GM19023 (cell line): ENCODE measurements at regions not wholly inside any gene's neighbourhood (a gene's known extent, or its start where the extent isn't known, plus 50 kb on each side); places are given as distances from the start of the nearest gene placed in this dataset.

Experiments
- ATAC-seq: cut with Tn5 transposase; IDR thresholded peaks from one replicate; pipeline ENCODE4 v1.9.1; 2021; ENCODE audit warnings: mild to moderate bottlenecking, moderate library complexity; ENCODE audit not compliant: unreplicated experiment

DNA sequence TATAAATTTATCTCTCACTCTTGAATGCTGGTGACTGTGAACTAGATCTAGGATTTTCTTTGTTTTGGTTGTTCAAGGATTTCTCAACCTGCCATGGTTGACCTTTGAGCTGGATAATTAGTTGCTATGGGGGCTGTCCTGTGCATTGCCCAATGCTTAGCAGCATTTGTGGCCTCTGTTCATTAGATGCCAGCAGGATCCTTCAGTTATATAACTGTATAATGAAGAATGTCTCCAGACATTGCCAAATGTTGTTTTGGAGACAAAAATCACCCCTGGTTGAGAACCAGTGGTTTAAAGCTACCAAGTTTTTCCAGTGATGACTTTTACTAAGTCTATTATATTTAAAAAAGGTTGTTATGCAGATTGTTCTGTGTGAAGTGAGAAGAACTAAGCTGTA, 147.9 kb upstream of the STXBP6 start:
- ATAC-seq: no peak

DNA sequence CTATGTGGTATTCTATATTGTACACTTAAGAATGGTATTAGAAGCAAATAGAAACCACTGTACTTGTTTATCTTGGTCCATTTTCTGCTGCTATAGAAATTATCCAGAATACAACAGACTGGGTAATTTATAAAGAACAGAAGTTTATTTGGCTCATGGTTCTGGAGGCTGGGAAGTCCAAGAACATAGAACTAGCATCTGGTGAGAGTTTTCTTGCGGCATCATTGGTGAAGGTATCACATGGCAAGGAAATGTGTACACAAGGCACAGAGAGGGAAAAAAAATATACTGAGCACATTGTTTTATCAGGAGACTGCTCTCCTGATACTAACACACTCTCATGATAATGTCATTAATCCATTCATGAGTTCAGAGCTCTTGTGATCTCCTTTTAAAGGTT, 130.3 kb upstream of the STXBP6 start:
- no peak for ATAC-seq

DNA sequence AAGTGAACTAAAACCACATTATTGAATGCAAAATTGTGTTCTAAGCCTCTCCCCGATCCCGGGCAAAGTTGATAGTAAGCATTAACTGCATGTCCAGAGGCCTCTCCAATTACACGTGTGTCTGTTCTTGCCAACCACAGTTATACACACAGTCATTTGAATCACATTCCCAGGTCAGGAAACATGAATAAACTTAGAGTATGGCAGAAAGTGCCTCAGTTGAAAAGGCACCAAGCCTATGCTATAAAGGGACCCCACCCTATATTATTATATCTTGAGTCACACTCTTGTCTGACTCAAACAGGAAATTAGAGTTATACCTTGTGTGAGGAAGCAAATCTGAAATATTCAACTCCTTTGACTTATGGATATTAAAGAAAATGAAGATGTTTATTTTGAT, 128.3 kb upstream of the STXBP6 start:
- ATAC-seq: no peak

DNA sequence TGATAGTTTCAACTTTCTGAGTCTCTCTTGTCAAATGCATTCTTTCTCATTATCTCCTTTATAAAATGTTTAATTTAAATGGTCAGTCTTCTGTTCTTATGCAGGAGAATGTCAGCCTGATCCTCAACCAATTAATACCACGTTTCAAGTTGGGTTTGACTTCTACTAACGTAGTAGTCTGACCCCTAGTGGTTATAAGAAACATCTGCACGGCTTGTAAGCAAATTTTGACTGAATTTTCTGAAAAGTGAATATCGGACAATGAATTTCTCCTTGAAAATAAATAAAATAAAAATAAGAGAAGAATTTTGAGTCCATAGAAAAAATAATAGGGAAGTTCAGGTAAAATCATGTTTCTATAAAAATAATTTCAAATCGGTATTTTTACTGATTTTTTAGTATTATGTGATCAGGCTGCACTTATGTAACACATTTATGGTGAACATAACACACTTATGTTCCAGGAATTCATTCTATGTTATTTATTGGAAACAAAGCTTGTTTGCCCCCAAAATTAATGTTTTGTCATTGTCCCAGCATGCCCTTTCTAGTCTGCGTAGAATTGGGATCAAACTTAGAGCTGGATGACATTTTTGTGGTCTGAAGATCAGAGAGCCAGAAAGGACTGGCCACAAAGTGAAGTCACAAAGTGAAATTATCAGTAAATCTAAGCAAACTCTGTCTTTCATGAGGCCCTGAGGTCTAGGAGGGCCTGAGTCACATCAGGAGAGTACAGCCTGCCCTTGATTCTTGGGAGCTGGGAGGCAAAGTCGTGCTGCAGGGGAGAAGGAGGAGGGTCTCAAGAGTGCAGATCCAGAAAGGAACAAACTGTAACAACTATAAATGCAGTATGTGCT, 101.2 kb upstream of the STXBP6 start:
- ATAC-seq: no peak

DNA sequence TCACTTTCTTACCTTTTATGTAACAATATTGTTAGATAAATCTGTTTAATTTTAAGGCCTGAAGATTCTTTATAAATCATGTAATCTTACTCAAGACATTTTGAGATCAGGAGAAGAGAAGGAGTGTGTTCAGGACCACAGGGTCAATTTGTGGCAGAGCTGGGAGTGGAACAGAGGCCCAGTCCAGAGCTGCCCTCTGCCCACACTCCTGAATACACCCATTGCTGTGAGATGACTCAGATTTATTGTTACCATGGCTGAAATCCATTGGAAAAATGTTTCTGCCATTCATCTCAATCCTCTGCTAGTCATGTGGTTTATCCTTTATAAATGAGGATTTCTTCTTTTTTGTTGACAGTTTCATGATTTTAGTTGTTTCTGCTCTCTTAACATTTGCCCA, 100.5 kb upstream of the STXBP6 start:
- ATAC-seq: no peak

DNA sequence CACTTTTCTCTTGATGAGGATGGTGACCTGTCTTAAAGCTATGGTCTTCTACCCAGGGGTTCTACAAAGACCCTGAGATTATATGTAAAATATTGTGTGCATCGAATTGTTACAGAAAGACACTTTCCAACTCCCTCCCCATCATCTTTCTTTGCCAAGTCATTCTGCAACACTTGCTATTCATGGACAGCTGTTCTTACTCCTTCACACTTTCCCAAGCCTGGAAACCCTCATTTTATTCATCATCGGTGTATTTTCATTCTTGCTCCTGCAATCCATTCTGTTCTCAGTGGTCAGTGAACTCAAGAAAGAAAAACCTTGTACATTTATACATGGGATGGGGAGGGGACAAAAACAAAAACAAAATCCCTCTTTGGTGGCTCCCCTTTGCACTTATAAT, 90.5 kb upstream of the STXBP6 start:
- no peak for ATAC-seq

DNA sequence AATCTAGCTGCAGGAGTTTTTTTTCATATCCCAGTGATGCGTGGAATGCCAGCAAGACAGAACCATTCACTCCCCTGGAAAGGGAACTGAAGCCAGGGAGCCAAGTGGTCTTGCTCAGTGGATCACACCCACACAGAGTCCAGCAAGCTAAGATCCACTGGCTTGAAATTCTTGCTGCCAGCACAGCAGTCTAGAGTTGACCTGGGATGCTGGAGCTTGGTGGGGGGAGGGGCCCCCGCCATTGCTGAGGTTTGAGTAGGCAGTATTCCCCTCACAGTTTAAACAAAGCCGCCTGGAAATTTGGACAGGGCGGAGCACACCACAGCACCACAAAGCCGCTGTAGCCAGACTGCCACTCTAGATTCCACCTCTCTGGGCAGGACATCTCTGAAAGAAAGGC, 86.9 kb upstream of the STXBP6 start:
- ATAC-seq: no peak

DNA sequence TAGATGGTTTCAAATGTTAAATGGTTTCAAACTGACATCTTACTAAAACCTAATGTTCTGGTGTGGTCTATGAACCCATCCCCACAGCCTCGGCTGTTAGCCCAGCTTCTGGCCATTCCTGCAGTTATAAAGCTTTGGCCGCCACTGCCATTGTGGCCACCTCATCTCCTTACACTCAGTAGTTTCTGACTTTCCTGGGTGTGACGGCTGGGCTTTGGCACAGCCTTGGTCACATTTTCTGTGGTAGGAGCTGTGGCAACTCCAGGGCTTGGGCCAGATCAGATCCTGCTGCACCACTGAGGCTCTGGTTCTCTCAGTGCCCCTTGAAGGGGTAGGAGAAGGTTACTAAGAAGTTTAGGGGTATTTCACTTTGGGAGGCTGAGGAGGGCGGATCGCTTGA, 84.2 kb upstream of the STXBP6 start:
- no peak for ATAC-seq

DNA sequence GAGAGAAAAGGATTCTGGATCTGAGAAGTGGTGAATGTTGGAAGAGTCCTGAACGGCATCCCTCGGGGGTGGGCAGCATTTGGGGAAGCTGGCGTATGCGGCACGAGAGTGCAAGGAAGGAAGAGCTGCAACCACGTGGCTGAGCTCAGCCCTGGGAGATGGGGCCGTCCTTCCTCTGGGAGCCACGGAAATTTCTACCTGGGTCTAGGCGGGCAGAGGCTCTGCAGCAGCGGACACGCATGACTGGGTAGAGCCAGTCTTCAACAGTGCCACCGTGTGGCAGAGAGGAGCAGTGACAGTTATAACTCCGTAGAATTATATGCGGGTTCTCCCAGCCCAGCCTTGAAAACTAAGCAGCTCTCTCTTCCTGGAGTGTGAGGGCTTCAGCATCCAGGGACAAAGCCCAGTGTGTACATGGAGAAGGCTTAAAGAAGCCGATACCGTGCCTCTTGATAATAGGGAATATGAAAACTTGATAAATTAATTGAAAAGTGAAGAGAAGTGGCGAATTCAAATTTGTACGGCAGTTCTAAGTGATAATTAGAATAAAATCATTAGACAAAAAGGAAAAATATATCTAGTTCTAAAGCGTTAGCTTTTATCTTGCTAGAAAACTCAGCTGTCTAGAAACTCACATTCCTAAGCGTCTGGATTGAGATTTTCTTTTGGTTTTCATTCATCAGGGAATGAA, 82.9 kb upstream of the STXBP6 start:
- ATAC-seq: peak; percentile 91

DNA sequence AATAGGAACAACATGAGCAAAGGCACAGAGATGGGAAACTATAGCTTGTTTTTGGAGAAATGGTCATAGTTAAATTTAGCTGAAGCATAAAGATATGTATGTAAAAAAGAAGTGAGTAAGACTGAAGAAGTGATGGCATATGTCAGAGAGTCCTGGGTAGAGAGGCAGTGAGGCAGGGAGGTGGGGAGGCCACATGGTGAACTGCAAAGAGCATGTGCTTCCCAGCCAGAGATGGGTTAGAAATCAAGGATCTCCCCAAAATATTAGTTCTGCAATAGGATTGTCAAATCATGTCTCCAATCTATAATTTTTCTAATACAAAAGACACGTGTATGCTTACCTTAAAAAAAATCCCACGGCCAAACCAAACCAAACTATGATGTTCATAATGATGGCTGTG, 82.1 kb upstream of the STXBP6 start:
- ATAC-seq: no peak

DNA sequence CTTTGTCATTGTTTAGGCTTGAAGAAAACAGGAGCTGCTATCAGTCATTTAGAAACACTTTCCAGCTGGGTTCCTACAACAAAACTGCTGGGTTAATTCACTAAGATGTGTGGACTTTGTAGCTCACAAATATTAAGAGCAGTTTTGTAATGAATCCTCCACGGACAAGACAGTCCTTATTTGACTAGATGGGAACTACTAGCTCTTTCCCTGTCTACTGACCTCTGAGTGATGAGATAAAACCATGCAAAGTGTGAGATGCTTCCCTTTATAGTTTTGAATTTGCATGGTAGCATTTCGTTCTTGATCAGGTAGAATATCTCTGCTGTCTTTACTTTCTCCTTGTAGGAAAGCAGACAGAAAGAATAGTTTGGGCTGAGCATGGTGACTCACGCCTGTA, 72.9 kb upstream of the STXBP6 start:
- ATAC-seq: peak; percentile 65

DNA sequence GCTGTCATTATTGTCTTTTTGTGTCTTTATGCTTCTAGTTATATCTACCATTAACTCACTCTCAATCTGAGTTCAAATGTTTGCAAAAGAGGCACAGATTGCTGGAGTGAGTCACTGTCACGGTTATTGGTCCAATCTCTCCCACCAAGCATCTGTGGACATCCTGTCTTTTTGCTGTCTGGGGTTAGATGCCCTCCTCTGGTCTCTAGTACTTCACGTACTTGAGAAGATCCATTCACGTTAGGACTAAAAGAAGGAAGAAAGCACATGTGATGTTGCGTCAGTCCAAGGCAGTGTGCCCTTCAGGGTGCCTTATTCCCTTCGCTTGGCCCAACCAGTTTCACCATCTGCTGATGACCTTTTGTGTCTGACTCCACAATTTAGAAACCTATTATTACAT, 72.3 kb upstream of the STXBP6 start:
- no peak for ATAC-seq

DNA sequence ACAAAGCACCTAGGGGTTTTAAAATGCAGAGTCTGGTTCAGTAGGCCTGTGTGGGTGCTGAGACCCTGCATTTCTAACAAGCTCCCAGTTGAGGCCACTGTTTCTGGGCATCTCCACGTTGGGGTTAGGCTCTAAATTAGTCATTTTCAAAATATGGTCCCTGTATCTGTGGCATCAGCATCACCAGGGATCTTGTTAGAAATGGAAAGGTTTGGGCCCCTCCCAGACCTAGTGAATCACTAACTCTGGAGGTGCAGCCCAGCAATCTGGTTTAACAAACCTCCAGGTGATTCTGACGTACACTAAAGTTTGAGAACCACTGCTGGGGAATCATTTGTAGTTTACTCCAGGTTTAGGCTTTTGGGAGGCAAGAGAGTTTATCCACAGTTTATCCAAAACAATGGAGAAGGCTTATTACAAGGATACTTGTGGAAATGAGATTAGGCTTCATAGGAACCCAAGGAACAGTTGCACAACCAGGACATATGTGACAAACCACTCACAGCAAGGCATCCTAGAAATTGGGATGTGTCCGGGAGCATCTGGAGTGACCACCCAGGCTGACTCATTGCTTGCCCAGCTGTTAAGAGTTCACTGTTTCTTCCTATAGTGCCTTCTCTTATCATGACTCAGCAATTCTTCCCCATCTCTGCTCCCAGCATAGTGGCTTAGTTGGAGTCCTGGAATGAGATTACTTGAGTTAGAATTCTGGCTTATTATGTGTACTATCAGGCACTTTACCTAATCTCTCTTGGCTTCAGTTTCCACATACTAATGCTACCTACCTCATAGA, 71.6 kb upstream of the STXBP6 start:
- no peak for ATAC-seq

DNA sequence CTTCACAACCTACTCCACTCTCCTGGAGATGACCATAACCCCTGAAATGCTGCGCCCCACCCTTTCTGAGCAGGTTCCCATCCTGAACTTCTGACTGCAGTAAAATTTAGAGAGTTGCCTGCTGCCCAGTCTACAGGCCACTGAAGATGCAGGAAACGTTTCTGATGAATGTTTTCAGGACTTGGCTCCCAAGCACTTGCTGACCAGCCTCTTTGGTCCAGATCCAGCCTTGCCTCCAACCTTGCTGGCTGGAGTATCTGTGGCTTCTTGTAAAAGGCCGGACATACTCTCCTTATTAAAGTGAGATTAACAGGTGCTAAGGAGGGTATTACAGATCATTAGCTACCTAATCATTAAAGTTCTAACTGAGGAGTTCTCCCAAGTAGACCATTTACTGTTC, 70.3 kb upstream of the STXBP6 start:
- ATAC-seq: no peak

DNA sequence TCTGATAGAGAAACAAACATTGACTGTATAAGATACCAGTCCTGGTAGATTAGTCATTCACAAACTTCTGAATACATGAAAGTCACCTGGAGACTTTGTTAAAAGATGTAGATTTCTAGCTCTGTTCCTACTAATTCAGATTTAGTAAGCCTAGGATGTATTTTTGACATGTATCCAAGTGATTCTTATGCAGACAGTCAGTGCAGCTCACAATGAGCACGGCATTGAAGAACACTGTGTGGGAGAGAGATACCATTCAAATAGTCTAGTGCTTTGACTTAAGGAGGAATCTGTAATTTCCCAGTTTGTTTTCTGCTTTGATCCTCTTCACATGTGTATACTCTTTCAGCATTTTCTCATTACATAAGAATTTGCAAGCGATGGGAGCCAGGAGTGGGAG, 68.7 kb upstream of the STXBP6 start:
- ATAC-seq: no peak

DNA sequence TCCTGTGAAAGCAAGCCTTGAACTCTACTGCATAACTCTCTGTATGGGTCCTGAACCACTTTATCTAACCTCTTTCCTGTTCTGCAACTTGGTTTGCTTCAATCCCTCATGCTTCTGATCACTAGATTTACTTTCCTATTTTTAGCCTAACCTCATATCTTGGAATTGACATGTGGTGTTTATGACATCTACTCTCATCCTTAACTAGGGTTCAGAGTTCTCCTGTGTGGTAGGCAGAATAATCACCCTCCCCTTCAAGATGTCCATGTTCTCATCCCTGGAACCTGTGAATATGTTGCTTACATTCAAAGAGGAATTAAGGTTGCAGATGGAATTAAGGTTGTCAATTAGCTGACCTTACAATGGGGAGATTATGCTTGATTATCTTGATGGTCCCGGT, 67.4 kb upstream of the STXBP6 start:
- no peak for ATAC-seq

DNA sequence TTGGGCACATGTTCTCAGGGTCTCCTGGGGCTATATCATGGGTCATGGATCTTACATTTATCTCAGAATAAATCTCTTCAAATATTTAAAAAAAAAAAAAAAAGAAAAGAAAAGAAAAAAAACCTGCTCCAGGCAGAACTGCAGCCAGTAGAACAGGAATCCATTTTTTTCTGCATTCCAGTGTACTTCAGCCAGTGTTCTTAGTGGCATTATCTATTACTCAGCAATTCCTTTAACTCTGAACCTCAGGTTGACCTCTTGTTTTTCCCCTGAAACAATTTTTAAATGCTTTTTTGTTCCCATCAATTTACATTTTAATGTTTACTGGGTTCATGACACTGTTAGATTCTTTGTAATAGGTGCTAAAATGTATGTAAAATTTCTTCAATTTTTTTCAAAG, 66.7 kb upstream of the STXBP6 start:
- no peak for ATAC-seq

DNA sequence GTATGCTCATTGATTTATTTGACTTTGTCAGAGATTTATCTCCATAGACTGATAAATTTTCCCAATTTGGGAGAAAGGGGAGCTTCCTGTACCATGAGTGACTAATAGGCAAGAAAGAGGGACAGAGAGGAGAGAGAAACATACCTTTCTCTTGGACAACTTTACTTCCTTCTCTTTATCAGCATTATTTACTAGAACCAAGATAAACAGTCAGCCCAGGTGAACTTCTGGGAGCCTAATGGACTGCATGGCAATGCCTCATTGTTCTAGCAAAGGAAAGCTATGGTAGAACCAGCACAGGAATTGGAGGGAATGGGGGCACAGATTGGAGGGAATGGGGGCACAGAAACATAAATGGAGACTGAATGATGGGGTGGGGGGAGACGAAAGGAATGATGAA, 63.4 kb upstream of the STXBP6 start:
- ATAC-seq: no peak

DNA sequence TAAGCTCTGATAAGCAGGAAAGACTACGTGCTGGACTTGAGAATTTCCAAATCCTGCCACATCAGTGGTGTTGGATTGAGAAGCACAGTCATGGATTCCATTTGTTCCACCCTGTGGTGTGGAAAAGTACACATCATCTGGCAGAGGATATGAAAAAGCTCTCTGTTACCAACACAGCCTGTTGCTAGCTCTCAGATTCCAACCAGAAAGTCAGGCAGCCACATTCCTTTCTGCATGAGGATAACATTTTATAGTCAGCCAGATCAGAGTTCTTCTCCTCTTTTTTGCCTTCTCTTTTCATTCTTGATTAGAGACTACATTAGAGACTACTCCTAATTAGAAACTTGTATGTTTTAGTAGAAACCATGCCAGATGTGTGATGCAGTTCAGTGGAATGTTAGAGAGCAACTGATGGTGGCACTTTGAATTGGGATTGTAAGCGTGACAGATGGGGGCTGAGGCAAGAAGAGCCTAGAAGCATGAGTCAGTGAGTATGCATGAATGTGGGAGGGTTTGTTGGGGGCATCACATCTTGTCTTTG, 61.2 kb upstream of the STXBP6 start:
- no peak for ATAC-seq

DNA sequence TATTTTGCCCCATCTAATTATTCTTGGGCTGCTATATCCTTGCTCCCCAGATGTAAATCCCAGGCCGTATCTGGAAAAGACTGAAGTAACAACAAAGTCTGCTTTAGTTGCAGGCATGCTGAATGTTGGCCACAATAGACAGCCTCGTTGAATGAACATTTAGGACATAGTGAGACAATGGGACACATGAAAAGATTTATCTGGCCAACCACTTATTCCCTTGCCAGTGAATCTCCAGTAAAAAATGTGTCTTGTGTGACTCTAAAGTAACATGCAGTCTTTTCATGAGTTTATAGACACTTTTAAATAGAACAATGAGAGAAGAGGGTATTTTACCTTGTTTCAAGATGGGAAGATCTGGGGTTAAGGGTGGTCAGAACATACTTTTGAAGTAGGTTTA, 60.2 kb upstream of the STXBP6 start:
- no peak for ATAC-seq

DNA sequence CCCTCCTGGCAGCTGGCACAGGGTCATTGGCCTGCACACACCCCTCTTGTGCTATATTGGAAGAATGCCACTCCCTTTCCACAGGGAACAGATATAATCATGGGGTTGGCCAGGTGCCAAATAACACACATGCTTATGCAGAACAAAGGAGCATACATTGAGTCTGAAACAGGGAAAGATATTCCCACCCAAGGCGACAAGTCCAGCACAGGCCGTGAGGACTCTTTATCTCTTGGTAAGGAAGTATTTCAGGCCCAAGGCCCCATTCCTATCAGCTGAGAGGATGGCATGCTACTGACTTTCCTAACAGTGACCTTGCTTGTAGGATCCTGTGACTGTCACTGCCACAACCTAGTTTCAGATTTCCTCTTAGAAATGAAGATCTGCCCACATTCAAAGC, 59.0 kb upstream of the STXBP6 start:
- ATAC-seq: no peak

DNA sequence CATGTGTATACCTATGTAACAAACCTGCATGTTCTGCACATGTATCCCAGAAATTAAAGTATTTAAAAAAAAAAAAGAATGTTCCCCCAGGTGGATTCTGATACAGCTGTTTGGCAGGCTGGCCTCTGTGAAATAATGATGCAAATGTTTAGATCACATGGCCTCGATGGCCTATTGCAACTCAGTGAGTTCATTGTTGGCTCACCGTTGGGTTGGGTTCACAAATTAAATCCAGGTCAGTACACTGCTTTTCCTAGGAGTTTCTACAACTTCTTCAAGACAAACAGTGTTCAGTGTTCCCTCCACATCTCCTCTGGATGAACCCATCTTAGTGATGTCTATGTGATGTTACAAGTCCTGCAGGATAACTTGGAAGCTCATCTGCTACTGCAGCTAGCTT, 58.3 kb upstream of the STXBP6 start:
- ATAC-seq: no peak
